ENCODE measurements at regions not wholly inside any gene's neighbourhood (a gene's known extent, or its start where the extent isn't known, plus 50 kb on each side); places are given as distances from the start of the nearest gene placed in this dataset.

GRCh38 chr4:159435561-159436023 is 332.7 kb downstream of the RAPGEF2 start:
- in situ Hi-C loops (cut with HindIII; ENCODE audit: low sequenced_read_pairs) = loop anchor here (25.0 kb wide), 1 partner anchor 573 kb away; no protein-coding TSS in a partner anchor

- in situ Hi-C loops (cut with HindIII; ENCODE audit: low sequenced_read_pairs) = loop anchor here (25.0 kb wide), 1 partner anchor 582 kb away; no protein-coding TSS in a partner anchor
Observed at GRCh38 chr4:159443975-159444374, 341.1 kb downstream of the RAPGEF2 start.

GRCh38 chr4:159444678-159445077 is 341.8 kb downstream of the RAPGEF2 start:
- in situ Hi-C loops (cut with HindIII; ENCODE audit: low sequenced_read_pairs) = loop anchor here (25.0 kb wide), 1 partner anchor 582 kb away; no protein-coding TSS in a partner anchor

GRCh38 chr4:159445692-159446091 is 342.8 kb downstream of the RAPGEF2 start:
- in situ Hi-C loops (cut with HindIII; ENCODE audit: low sequenced_read_pairs) = loop anchor here (25.0 kb wide), 1 partner anchor 583 kb away; no protein-coding TSS in a partner anchor

- in situ Hi-C loops (cut with HindIII; ENCODE audit: low sequenced_read_pairs) = loop anchor here (25.0 kb wide), 1 partner anchor 584 kb away; no protein-coding TSS in a partner anchor
Observed at GRCh38 chr4:159446266-159446976, 343.5 kb downstream of the RAPGEF2 start.

- in situ Hi-C loops (cut with HindIII; ENCODE audit: low sequenced_read_pairs) = loop anchor here (25.0 kb wide), 1 partner anchor 585 kb away; no protein-coding TSS in a partner anchor
Observed at GRCh38 chr4:159447296-159447695, 344.4 kb downstream of the RAPGEF2 start.

GRCh38 chr4:159451006-159451405 is 348.1 kb downstream of the RAPGEF2 start:
- in situ Hi-C loops (cut with HindIII; ENCODE audit: low sequenced_read_pairs) = no loop called here

- in situ Hi-C loops (cut with HindIII; ENCODE audit: low sequenced_read_pairs) = no loop called here
Observed at GRCh38 chr4:159455675-159456237, 352.9 kb downstream of the RAPGEF2 start.

- in situ Hi-C loops (cut with HindIII; ENCODE audit: low sequenced_read_pairs) = no loop called here
Observed at GRCh38 chr4:159460371-159460770, 357.5 kb downstream of the RAPGEF2 start.

- in situ Hi-C loops (cut with HindIII; ENCODE audit: low sequenced_read_pairs) = no loop called here
Observed at GRCh38 chr4:159463235-159463634, 360.4 kb downstream of the RAPGEF2 start.

- in situ Hi-C loops (cut with HindIII; ENCODE audit: low sequenced_read_pairs) = no loop called here
Observed at GRCh38 chr4:159464302-159464701, 361.4 kb downstream of the RAPGEF2 start.

- in situ Hi-C loops (cut with HindIII; ENCODE audit: low sequenced_read_pairs) = no loop called here
Observed at GRCh38 chr4:159476886-159477285, 374.0 kb downstream of the RAPGEF2 start.

GRCh38 chr4:159480826-159481225 is 377.9 kb downstream of the RAPGEF2 start:
- in situ Hi-C loops (cut with HindIII; ENCODE audit: low sequenced_read_pairs) = no loop called here

- in situ Hi-C loops (cut with HindIII; ENCODE audit: low sequenced_read_pairs) = no loop called here
Observed at GRCh38 chr4:159481936-159482335, 379.1 kb downstream of the RAPGEF2 start.

GRCh38 chr4:159483110-159483781 is 380.4 kb downstream of the RAPGEF2 start:
- in situ Hi-C loops (cut with HindIII; ENCODE audit: low sequenced_read_pairs) = no loop called here

GRCh38 chr4:159483782-159484741 is 381.2 kb downstream of the RAPGEF2 start:
- in situ Hi-C loops (cut with HindIII; ENCODE audit: low sequenced_read_pairs) = no loop called here

- in situ Hi-C loops (cut with HindIII; ENCODE audit: low sequenced_read_pairs) = no loop called here
Observed at GRCh38 chr4:159484864-159485263, 382.0 kb downstream of the RAPGEF2 start.

GRCh38 chr4:159487284-159487747 is 384.4 kb downstream of the RAPGEF2 start:
- in situ Hi-C loops (cut with HindIII; ENCODE audit: low sequenced_read_pairs) = no loop called here

- in situ Hi-C loops (cut with HindIII; ENCODE audit: low sequenced_read_pairs) = no loop called here
Observed at GRCh38 chr4:159489646-159490045, 386.8 kb downstream of the RAPGEF2 start.

GRCh38 chr4:159495515-159496236 is 392.8 kb downstream of the RAPGEF2 start:
- in situ Hi-C loops (cut with HindIII; ENCODE audit: low sequenced_read_pairs) = no loop called here

Data from endothelial cell of hepatic sinusoid (primary cell).